ENCODE measurements at regions not wholly inside any gene's neighbourhood (a gene's known extent, or its start where the extent isn't known, plus 50 kb on each side); places are given as distances from the start of the nearest gene placed in this dataset.
"Not testable (repeated sequence)": the region's sequence is repeated elsewhere in the genome, so short reads cannot be mapped to it uniquely, and the experiment has no call there.

- ATAC-seq (replicated peaks): no peak
- Mint-ChIP-seq H3K36me3 (ENCODE audit: insufficient read depth) (no peaks in the 10 kb centered on the region), H3K27me3 (no peaks in the 10 kb centered on the region), H3K4me3 (no peak overlapping the region), H3K27ac (no peak overlapping the region), H3K4me1 (ENCODE audit: low read depth in 2 of 2) (no peaks in the 10 kb centered on the region), H3K9me3 (no peaks in the 10 kb centered on the region)
- no peak for DNase-seq
Observed at GRCh38 chr5:143534761-143535154, 131.3 kb upstream of the NR3C1 start.

DNA sequence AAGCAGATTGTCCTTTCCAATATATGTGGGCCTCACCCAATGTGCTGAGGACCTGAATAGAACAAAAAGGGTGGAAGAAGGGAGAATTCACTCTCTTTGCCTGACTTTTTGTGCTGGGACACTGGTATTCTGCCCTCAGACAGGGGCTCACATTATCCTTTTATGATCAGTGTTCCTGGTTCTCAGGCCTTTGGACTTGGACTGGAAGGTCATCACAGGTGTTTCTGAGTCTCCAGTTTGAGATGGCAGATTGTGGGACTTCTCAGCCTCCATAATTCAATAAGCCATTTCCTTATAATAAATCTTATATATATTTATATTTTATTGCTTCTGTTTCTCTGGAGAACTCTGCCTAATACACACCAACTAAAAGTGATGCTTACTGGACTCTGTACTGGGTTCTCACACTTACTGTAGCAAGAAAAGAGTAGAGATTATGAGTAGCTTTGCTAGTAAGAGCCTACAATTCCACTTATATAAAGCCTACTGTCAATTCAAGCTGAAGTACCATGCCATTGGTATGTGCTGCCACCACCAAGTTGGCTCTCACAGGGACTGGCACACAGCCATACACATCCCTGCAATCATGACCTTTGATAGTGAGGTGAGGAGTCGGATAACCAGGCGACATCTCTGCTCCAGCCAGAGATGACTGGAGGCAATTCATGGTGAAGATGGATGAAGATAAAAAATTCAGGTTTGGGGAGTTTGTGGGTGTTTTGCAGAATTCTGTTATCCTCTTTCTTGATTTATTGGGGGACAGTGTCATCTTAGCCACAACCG is 130.7 kb upstream of the NR3C1 start:
- ATAC-seq (replicated peaks): no peak
- no peaks in the 10 kb centered on the region for H3K36me3 Mint-ChIP-seq (ENCODE audit: insufficient read depth)
- no peak overlapping the region for H3K4me3 Mint-ChIP-seq
- no peak for DNase-seq
- no peaks in the 10 kb centered on the region for H3K4me1 Mint-ChIP-seq (ENCODE audit: low read depth in 2 of 2)
- H3K27me3 Mint-ChIP-seq: no peaks in the 10 kb centered on the region
- no peaks in the 10 kb centered on the region for H3K9me3 Mint-ChIP-seq
- no peak overlapping the region for H3K27ac Mint-ChIP-seq

GRCh38 chr5:143533475-143533874 is 130.0 kb upstream of the NR3C1 start:
- Mint-ChIP-seq H3K4me1 (ENCODE audit: low read depth in 2 of 2) (no peaks in the 10 kb centered on the region), H3K27ac (no peak overlapping the region), H3K4me3 (no peak overlapping the region), H3K36me3 (ENCODE audit: insufficient read depth) (no peaks in the 10 kb centered on the region), H3K9me3 (no peaks in the 10 kb centered on the region), H3K27me3 (no peaks in the 10 kb centered on the region)
- no peak for ATAC-seq (replicated peaks)
- DNase-seq: no peak

DNA sequence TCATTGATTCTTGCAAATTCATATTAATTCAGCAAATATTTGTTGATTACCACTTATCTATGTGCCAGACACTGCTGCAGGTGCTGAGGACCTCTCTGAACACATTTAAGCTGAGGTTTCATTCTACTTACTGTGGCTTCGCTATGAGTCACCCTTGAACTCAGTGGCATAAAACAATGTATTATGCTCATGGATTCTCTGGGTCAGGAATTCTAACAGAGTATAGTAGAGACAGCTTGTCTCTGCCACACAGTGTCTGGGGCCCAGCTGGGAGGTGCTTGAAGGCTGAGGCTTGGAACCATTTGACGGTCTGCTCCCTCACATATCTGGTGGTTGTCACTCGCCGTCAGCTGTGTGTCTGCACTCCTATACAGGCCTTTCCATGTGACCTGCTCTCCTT is 124.3 kb upstream of the NR3C1 start:
- no peak for DNase-seq
- Mint-ChIP-seq H3K9me3 (no peaks in the 10 kb centered on the region), H3K27me3 (peaks cover 0 to 10% of the 10 kb centered on the region in 2 donors), H3K4me3 (no peak overlapping the region), H3K36me3 (ENCODE audit: insufficient read depth) (no peaks in the 10 kb centered on the region), H3K27ac (no peak overlapping the region), H3K4me1 (ENCODE audit: low read depth in 2 of 2) (no peaks in the 10 kb centered on the region)
- no peak for ATAC-seq (replicated peaks)

DNA sequence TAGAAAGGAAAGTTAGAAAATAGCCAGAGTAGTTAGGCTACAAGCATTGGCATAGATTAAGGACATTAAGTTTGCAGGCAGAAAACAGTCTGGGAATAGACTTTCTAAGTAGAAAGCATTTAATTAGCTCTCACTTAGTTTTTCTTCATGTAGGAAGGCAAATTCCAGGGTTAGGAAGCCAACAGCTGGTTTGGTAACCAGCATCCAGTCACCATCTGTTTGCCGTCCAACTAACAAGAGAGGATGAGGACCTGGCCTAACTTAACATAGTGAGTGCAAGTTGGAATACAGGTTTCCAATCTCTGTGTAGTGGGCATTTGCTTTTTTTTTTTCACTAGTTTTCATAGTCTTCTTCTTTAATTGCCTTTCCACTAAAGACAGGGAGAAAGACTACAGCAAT is 121.7 kb upstream of the NR3C1 start:
- Mint-ChIP-seq H3K4me1 (ENCODE audit: low read depth in 2 of 2) (no peaks in the 10 kb centered on the region), H3K27ac (no peak overlapping the region), H3K4me3 (no peak overlapping the region), H3K27me3 (peaks cover 0 to 10% of the 10 kb centered on the region in 2 donors), H3K9me3 (no peaks in the 10 kb centered on the region), H3K36me3 (ENCODE audit: insufficient read depth) (no peaks in the 10 kb centered on the region)
- ATAC-seq (replicated peaks) (no peak), DNase-seq (no peak)

GRCh38 chr5:143524338-143524945 is 121.0 kb upstream of the NR3C1 start:
- no peak overlapping the region for H3K4me3 Mint-ChIP-seq
- ATAC-seq (replicated peaks): no peak
- H3K27ac Mint-ChIP-seq: no peak overlapping the region
- H3K36me3 Mint-ChIP-seq (ENCODE audit: insufficient read depth): no peaks in the 10 kb centered on the region
- peaks cover 0 to 10% of the 10 kb centered on the region in 2 donors for H3K27me3 Mint-ChIP-seq
- no peak for DNase-seq
- H3K4me1 Mint-ChIP-seq (ENCODE audit: low read depth in 2 of 2): no peaks in the 10 kb centered on the region
- H3K9me3 Mint-ChIP-seq: no peaks in the 10 kb centered on the region

DNA sequence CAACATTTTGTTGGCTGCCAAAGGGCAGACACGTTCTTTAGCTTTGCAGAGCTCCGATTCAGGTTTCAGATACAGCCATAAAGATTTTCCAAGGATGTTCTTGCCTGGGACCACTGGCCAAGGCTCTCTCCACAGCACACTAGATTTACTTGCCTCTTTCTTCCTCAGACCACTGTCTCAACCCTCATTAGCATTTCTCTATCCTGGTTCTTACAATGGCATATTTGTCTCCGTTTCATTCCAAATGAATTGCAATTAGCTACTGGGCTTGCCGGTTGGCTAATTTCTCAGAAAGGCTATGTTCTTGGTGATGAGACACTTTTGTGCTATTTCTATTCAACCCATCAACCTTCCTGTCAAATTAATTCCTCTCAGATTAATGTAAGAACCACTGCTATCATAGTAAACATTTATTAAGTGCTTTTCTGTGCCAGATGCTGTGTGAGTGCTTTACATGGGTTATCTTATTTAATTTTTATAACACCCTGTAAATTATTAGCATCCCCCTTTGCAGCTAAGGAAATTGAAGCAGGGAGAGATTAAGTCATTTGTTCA is 118.4 kb upstream of the NR3C1 start:
- Mint-ChIP-seq H3K36me3 (ENCODE audit: insufficient read depth) (no peaks in the 10 kb centered on the region), H3K27me3 (peaks cover 0 to 10% of the 10 kb centered on the region in 2 donors), H3K4me3 (no peak overlapping the region), H3K9me3 (no peaks in the 10 kb centered on the region), H3K27ac (no peak overlapping the region), H3K4me1 (ENCODE audit: low read depth in 2 of 2) (no peaks in the 10 kb centered on the region)
- no peak for ATAC-seq (replicated peaks)
- DNase-seq: no peak

DNA sequence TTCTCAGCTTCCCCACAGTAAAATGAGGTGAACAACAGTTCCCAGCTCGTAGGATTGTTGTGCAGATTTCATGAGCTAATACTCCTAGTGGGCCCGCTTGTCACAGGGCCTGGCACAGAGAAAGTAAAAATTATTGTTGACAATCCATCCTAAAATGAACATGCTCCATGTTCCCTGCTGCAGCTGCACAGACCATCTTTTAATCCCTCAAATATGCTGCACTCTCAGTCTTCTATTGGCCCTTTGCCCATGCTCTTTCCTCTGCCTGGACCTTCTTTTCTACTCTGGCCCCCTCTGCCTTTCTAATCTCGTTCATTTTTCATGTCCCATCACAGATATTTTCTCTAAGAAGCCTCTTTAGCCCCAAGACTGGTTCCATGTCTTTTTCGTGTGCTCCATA is 117.7 kb upstream of the NR3C1 start:
- no peak for ATAC-seq (replicated peaks)
- DNase-seq: no peak
- Mint-ChIP-seq H3K27me3 (peaks cover 0 to 10% of the 10 kb centered on the region in 2 donors), H3K4me3 (no peak overlapping the region), H3K4me1 (ENCODE audit: low read depth in 2 of 2) (no peaks in the 10 kb centered on the region), H3K27ac (no peak overlapping the region), H3K36me3 (ENCODE audit: insufficient read depth) (no peaks in the 10 kb centered on the region), H3K9me3 (no peaks in the 10 kb centered on the region)

- not testable (repeated sequence) for H3K27ac Mint-ChIP-seq; H3K36me3 Mint-ChIP-seq (ENCODE audit: insufficient read depth); H3K4me3 Mint-ChIP-seq; H3K27me3 Mint-ChIP-seq; DNase-seq; ATAC-seq (replicated peaks); H3K4me1 Mint-ChIP-seq (ENCODE audit: low read depth in 2 of 2); H3K9me3 Mint-ChIP-seq
Observed at GRCh38 chr5:143519215-143519614, 115.7 kb upstream of the NR3C1 start.

DNA sequence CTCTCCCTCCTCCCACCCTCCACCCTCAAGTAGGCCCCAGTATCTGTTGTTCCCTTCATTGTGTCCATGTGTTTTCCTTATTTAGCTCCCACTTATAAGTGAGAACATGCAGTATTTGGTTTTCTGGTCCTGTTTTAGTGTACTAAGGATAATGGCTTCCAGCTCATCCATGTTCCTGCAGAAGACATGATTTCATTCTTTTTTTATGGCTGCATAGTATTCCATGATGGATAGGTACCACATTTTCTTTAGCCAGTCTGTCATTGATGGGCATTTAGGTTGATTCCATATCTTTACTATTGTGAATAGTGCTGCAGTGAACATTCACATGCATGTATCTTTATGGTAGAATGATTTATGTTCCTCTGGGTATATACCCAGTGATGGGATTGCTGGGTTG is 114.3 kb upstream of the NR3C1 start:
- H3K4me1 Mint-ChIP-seq (ENCODE audit: low read depth in 2 of 2); ATAC-seq (replicated peaks); H3K27ac Mint-ChIP-seq; H3K4me3 Mint-ChIP-seq; DNase-seq; H3K27me3 Mint-ChIP-seq; H3K9me3 Mint-ChIP-seq; H3K36me3 Mint-ChIP-seq (ENCODE audit: insufficient read depth): not testable (repeated sequence)

DNA sequence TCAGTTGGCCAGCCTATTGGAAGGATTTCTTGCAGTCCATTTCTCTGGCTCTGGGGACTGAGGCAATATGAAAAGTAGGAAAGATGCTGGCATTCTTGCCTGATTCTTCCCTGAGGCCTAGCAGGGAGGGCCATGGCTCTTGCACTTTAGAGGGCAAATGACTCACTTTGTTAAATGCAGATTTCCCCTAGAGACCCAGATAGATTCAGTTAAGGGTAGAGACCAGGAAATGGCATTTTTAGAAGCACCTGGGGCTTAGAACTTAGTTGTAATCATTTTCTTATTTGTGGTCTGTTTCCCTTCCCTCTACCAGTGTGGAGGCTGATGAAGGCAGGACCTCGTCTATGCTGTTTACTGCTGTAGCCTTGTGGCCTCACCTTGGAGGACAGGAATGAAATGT is 112.8 kb upstream of the NR3C1 start:
- no peak for DNase-seq
- H3K36me3 Mint-ChIP-seq (ENCODE audit: insufficient read depth): no peaks in the 10 kb centered on the region
- H3K4me1 Mint-ChIP-seq (ENCODE audit: low read depth in 2 of 2): no peaks in the 10 kb centered on the region
- H3K27me3 Mint-ChIP-seq: no peaks in the 10 kb centered on the region
- no peaks in the 10 kb centered on the region for H3K9me3 Mint-ChIP-seq
- ATAC-seq (replicated peaks): no peak
- no peak overlapping the region for H3K27ac Mint-ChIP-seq
- H3K4me3 Mint-ChIP-seq: no peak overlapping the region

GRCh38 chr5:143515829-143516228 is 112.3 kb upstream of the NR3C1 start:
- H3K4me3 Mint-ChIP-seq: no peak overlapping the region
- no peaks in the 10 kb centered on the region for H3K36me3 Mint-ChIP-seq (ENCODE audit: insufficient read depth)
- H3K9me3 Mint-ChIP-seq: no peaks in the 10 kb centered on the region
- ATAC-seq (replicated peaks): no peak
- no peaks in the 10 kb centered on the region for H3K27me3 Mint-ChIP-seq
- H3K27ac Mint-ChIP-seq: no peak overlapping the region
- H3K4me1 Mint-ChIP-seq (ENCODE audit: low read depth in 2 of 2): no peaks in the 10 kb centered on the region
- no peak for DNase-seq

DNA sequence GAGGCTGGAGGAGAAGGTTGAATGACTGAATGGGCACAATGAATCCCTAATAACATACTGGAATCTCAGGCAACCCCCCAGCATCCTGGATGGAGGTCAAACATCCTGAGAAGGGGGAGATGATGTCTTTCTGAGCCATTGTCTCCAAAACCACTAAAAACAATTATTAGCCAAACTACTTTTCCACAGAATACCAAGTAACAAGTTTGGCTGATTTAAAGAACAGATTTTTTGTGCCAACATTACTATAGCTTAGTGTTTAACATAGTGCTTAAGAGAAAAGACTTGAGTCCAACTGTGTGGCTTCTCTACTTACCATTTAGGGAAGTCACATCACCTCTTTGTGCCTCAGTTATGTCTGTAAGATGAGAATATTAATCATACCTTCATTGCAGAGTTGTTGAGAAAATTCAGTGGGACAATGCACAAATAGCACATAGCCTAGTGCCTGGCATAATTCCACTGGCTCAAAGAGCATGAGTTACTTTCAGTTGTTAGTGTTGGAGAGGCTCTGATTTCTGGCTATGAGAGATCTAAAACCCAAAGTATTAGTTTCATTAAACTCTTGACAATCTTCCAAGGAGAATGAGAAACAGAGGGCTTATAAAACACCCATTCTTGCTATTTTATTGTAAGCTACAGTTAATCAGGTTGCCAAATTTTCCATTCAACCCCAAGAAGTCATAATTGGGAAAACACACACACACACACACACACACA is 111.3 kb upstream of the NR3C1 start:
- Mint-ChIP-seq H3K27me3 (no peaks in the 10 kb centered on the region), H3K9me3 (no peaks in the 10 kb centered on the region), H3K36me3 (ENCODE audit: insufficient read depth) (no peaks in the 10 kb centered on the region), H3K4me3 (no peak overlapping the region), H3K4me1 (ENCODE audit: low read depth in 2 of 2) (no peaks in the 10 kb centered on the region), H3K27ac (no peak overlapping the region)
- ATAC-seq (replicated peaks) (no peak), DNase-seq (no peak)

DNA sequence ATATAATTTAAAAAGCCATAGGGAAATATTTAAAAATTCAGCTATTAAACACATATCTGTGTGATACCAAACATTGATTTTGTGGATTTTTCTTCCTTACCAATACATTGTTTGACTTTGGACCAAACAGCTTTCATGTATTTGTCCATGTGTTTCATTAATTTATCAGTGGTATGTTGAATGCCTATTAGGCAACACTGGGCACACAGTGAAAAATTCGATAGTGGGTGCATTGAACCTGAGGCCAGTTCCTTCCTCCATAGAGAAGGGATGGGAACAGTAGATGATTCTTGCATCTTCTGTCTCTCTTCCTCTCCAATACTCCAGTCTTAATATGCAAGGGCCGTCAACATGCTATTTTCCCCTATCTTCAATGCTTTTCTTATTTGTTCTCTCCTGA is 110.2 kb upstream of the NR3C1 start:
- no peaks in the 10 kb centered on the region for H3K27me3 Mint-ChIP-seq
- no peak overlapping the region for H3K4me3 Mint-ChIP-seq
- H3K9me3 Mint-ChIP-seq: no peaks in the 10 kb centered on the region
- H3K36me3 Mint-ChIP-seq (ENCODE audit: insufficient read depth): no peaks in the 10 kb centered on the region
- no peak overlapping the region for H3K27ac Mint-ChIP-seq
- DNase-seq: no peak
- ATAC-seq (replicated peaks): no peak
- H3K4me1 Mint-ChIP-seq (ENCODE audit: low read depth in 2 of 2): no peaks in the 10 kb centered on the region

Data from effector memory CD8-positive, alpha-beta T cell (primary cell).